ENCODE measurements at regions not wholly inside any gene's neighbourhood (a gene's known extent, or its start where the extent isn't known, plus 50 kb on each side); places are given as distances from the start of the nearest gene placed in this dataset.

- no peak for DNase-seq (ENCODE audit: low read depth in 3 of 3)
Observed at GRCh38 chr20:50376888-50377459, 133.2 kb upstream of the PTPN1 start.

GRCh38 chr20:50378170-50379000 lies 131.8 kb upstream of the PTPN1 start:
- DNase-seq (ENCODE audit: low read depth in 3 of 3) = no peak

- DNase-seq (ENCODE audit: low read depth in 3 of 3) = no peak
Observed at GRCh38 chr20:50379049-50379990, 130.9 kb upstream of the PTPN1 start.

- no peak for DNase-seq (ENCODE audit: low read depth in 3 of 3)
Observed at GRCh38 chr20:50379991-50380696, 130.0 kb upstream of the PTPN1 start.

GRCh38 chr20:50380697-50381040 lies 129.5 kb upstream of the PTPN1 start:
- no peak for DNase-seq (ENCODE audit: low read depth in 3 of 3)

- no peak for DNase-seq (ENCODE audit: low read depth in 3 of 3)
Observed at GRCh38 chr20:50381075-50381732, 129.0 kb upstream of the PTPN1 start.

- DNase-seq (ENCODE audit: low read depth in 3 of 3) = peak in 1 of 3 donors; percentile 29
Observed at GRCh38 chr20:50381771-50382593, 128.2 kb upstream of the PTPN1 start.

GRCh38 chr20:50385733-50386640 lies 124.2 kb upstream of the PTPN1 start:
- DNase-seq (ENCODE audit: low read depth in 3 of 3) = peak in 1 of 3 donors; percentile 8

GRCh38 chr20:50386641-50386960 lies 123.6 kb upstream of the PTPN1 start:
- no peak for DNase-seq (ENCODE audit: low read depth in 3 of 3)

GRCh38 chr20:50387218-50387995 lies 122.8 kb upstream of the PTPN1 start:
- DNase-seq (ENCODE audit: low read depth in 3 of 3) = no peak

GRCh38 chr20:50387996-50388332 lies 122.2 kb upstream of the PTPN1 start:
- no peak for DNase-seq (ENCODE audit: low read depth in 3 of 3)

GRCh38 chr20:50388733-50389437 lies 121.3 kb upstream of the PTPN1 start:
- DNase-seq (ENCODE audit: low read depth in 3 of 3) = no peak

- DNase-seq (ENCODE audit: low read depth in 3 of 3) = no peak
Observed at GRCh38 chr20:50389438-50389807, 120.8 kb upstream of the PTPN1 start.

- no peak for DNase-seq (ENCODE audit: low read depth in 3 of 3)
Observed at GRCh38 chr20:50389808-50390684, 120.1 kb upstream of the PTPN1 start.

GRCh38 chr20:50390685-50391443 lies 119.3 kb upstream of the PTPN1 start:
- DNase-seq (ENCODE audit: low read depth in 3 of 3) = no peak

- no peak for DNase-seq (ENCODE audit: low read depth in 3 of 3)
Observed at GRCh38 chr20:50391444-50392137, 118.6 kb upstream of the PTPN1 start.
